Inflammatory macrophage treated with lipopolysaccharide for 4 hours (primary cell): ENCODE measurements at regions not wholly inside any gene's neighbourhood (a gene's known extent, or its start where the extent isn't known, plus 50 kb on each side); places are given as distances from the start of the nearest gene placed in this dataset.

ENCODE experiments used
- DNase-seq: peaks from one replicate; pipeline ENCODE4 v3.0.0-alpha.2; 2020

GRCh38 chr16:35405526-35405925 is 1946.1 kb downstream of the TP53TG3F start:
- DNase-seq = no peak

- no peak for DNase-seq
Measured at GRCh38 chr16:35409503-35409902, 1950.1 kb downstream of the TP53TG3F start.

GRCh38 chr16:35410438-35410837 is 1951.0 kb downstream of the TP53TG3F start:
- DNase-seq = no peak

GRCh38 chr16:35411156-35411555 is 1951.7 kb downstream of the TP53TG3F start:
- no peak for DNase-seq

- DNase-seq = no peak
Measured at GRCh38 chr16:35414139-35414538, 1954.7 kb downstream of the TP53TG3F start.

GRCh38 chr16:35414563-35414962 is 1955.2 kb downstream of the TP53TG3F start:
- DNase-seq = no peak

GRCh38 chr16:35425270-35425669 is 1965.9 kb downstream of the TP53TG3F start:
- DNase-seq = no peak

GRCh38 chr16:35431829-35432663 is 1972.6 kb downstream of the TP53TG3F start:
- no peak for DNase-seq

GRCh38 chr16:35440875-35441274 is 1981.5 kb downstream of the TP53TG3F start:
- no peak for DNase-seq

GRCh38 chr16:35447010-35447558 is 1987.7 kb downstream of the TP53TG3F start:
- DNase-seq = no peak

- no peak for DNase-seq
Measured at GRCh38 chr16:35449663-35450062, 1990.3 kb downstream of the TP53TG3F start.

GRCh38 chr16:35450648-35451047 is 1991.2 kb downstream of the TP53TG3F start:
- no peak for DNase-seq

GRCh38 chr16:35452471-35452870 is 1993.1 kb downstream of the TP53TG3F start:
- no peak for DNase-seq

- no peak for DNase-seq
Measured at GRCh38 chr16:35463358-35463757, 2003.9 kb downstream of the TP53TG3F start.

GRCh38 chr16:35480361-35480760 is 2020.9 kb downstream of the TP53TG3F start:
- no peak for DNase-seq

- no peak for DNase-seq
Measured at GRCh38 chr16:35480988-35481387, 2021.6 kb downstream of the TP53TG3F start.

- DNase-seq = no peak
Measured at GRCh38 chr16:35485915-35486314, 2026.5 kb downstream of the TP53TG3F start.

- DNase-seq = no peak
Measured at GRCh38 chr16:35492225-35492624, 2032.8 kb downstream of the TP53TG3F start.

GRCh38 chr16:35497399-35497798 is 2038.0 kb downstream of the TP53TG3F start:
- no peak for DNase-seq

- no peak for DNase-seq
Measured at GRCh38 chr16:35506018-35506897, 2046.8 kb downstream of the TP53TG3F start.

- DNase-seq = no peak
Measured at GRCh38 chr16:35506898-35507194, 2047.4 kb downstream of the TP53TG3F start.

GRCh38 chr16:35510701-35511100 is 2051.3 kb downstream of the TP53TG3F start:
- no peak for DNase-seq

- no peak for DNase-seq
Measured at GRCh38 chr16:35516551-35516950, 2057.1 kb downstream of the TP53TG3F start.

GRCh38 chr16:35516971-35517370 is 2057.6 kb downstream of the TP53TG3F start:
- DNase-seq = no peak
